OCI-LY7 (cell line): ENCODE measurements at regions not wholly inside any gene's neighbourhood (a gene's known extent, or its start where the extent isn't known, plus 50 kb on each side); places are given as distances from the start of the nearest gene placed in this dataset. TPM values are rescaled to one million over a fixed set of nuclear protein-coding genes. Genes with fewer than 3 reads are reported as not detected.

Experiments
- BruUV-seq: library from RNA; stranded (reverse); fragments of 400-500 nt; replicated peaks from 2 replicates; lab custom pipeline; 2021; lab: Mats Ljungman, UMichigan
- CTCF ChIA-PET: fragments of 300-600 bp; sonication (Branson Sonifier 250); formaldehyde crosslinking; loops from one replicate; lab custom pipeline; 2022; ENCODE audit warnings: antibody characterized with exemption; ENCODE audit not compliant: unreplicated experiment; lab: Charles Lee
- POLR2A ChIA-PET: fragments of 300-600 bp; sonication (Branson Sonifier 250); formaldehyde crosslinking; loops from one replicate; lab custom pipeline; 2022; ENCODE audit warnings: antibody characterized with exemption; lab: Charles Lee
- DNase-seq: peaks from one replicate; pipeline ENCODE4 v3.0.0-alpha.2; 2015; ENCODE audit warnings: low spot score
- H2AFZ ChIP-seq: fragments of 200-600 bp; sonication (generic), shearing (Covaris generic); 2 replicates; pipeline ENCODE4 v1.6.1; 2014; ENCODE audit warnings: mild to moderate bottlenecking, antibody characterized with exemption, low read length, moderate library complexity
- H3K27ac ChIP-seq: fragments of 200-600 bp; sonication (generic); 2 replicates; pipeline ENCODE4 v1.5.1; 2014; ENCODE audit warnings: mixed run types, low read depth, mild to moderate bottlenecking, moderate library complexity, low read length, inconsistent platforms; ENCODE audit not compliant: poor library complexity, severe bottlenecking
- H3K36me3 ChIP-seq: fragments of 200-600 bp; sonication (generic); 2 replicates; pipeline ENCODE4 v1.6.1; 2014; ENCODE audit warnings: mild to moderate bottlenecking, antibody characterized with exemption, low read length, moderate library complexity, mixed read lengths; ENCODE audit not compliant: insufficient read depth
- H3K4me1 ChIP-seq: fragments of 200-600 bp; sonication (generic); 2 replicates; pipeline ENCODE4 v1.5.1; 2014; ENCODE audit warnings: mild to moderate bottlenecking, low read length; ENCODE audit not compliant: insufficient read depth, poor library complexity, severe bottlenecking
- H3K4me2 ChIP-seq: fragments of 200-600 bp; sonication (generic); 2 replicates; pipeline ENCODE4 v1.6.1; 2014; ENCODE audit warnings: mild to moderate bottlenecking, low read length
- H3K4me3 ChIP-seq: fragments of 200-600 bp; sonication (generic); 2 replicates; pipeline ENCODE4 v1.5.1; 2014; ENCODE audit warnings: mild to moderate bottlenecking, low read depth, low read length; ENCODE audit not compliant: poor library complexity, severe bottlenecking
- H3K79me2 ChIP-seq: fragments of 200-600 bp; sonication (generic); 2 replicates; pipeline ENCODE4 v1.6.1; 2016; ENCODE audit warnings: low read depth, mild to moderate bottlenecking, low read length, moderate library complexity, mixed read lengths; ENCODE audit not compliant: insufficient read depth
- H3K9me2 ChIP-seq: fragments of 200-600 bp; sonication (generic); 2 replicates; pipeline ENCODE4 v1.6.1; 2016; ENCODE audit warnings: mild to moderate bottlenecking, low read length, mixed read lengths; ENCODE audit not compliant: insufficient read depth
- H3K9me3 ChIP-seq: fragments of 200-600 bp; sonication (generic); 2 replicates; pipeline ENCODE4 v1.6.1; 2014; ENCODE audit warnings: mild to moderate bottlenecking, mixed run types, low read length, mixed read lengths
- H4K20me1 ChIP-seq: fragments of 200-600 bp; sonication (generic); 2 replicates; pipeline ENCODE4 v1.6.1; 2014; ENCODE audit warnings: mild to moderate bottlenecking, antibody characterized with exemption, low read length, moderate library complexity, mixed read lengths; ENCODE audit not compliant: insufficient read depth
- CTCF ChIP-seq: fragments of 200-600 bp; sonication (generic); conservative IDR thresholded peaks from 2 replicates; pipeline ENCODE4 v1.5.1; 2014; ENCODE audit warnings: mild to moderate bottlenecking, antibody characterized with exemption, low read length, moderate library complexity, mixed read lengths
- EZH2phosphoT487 ChIP-seq: fragments of 200-600 bp; sonication (generic); IDR thresholded peaks from 2 replicates; pipeline ENCODE4 v1.6.1; 2018; ENCODE audit warnings: low read depth, borderline replicate concordance, mild to moderate bottlenecking, mixed run types, antibody characterized with exemption, low read length, moderate library complexity, mixed read lengths
- intact Hi-C: fragments of 100-400 bp; cut with micrococcal nuclease; formaldehyde crosslinking; loops from one replicate; pipeline ENCODE4 v1.10.0; 2022; ENCODE audit not compliant: unreplicated experiment
- small RNA-seq: library from RNA; depleted of rRNA; stranded (forward); fragments of <200 nt; gene quantifications from one replicate; pipeline ENCODE3, GENCODE V24; 2014

- Histone ChIP-seq H3K9me2 (no peaks in the 10 kb centered on the region), H3K79me2 (no peaks in the 10 kb centered on the region), H4K20me1 (no peaks in the 10 kb centered on the region), H3K4me1 (no peaks in the 10 kb centered on the region), H3K4me3 (no peak overlapping the region), H3K36me3 (no peaks in the 10 kb centered on the region), H2AFZ (no peak overlapping the region), H3K4me2 (no peak overlapping the region), H3K9me3 (no peaks in the 10 kb centered on the region), H3K27ac (no peak overlapping the region)
- intact Hi-C loops: no loop called here
- no peak for TF ChIP-seq EZH2phosphoT487
- TF ChIP-seq CTCF: no peak
- BruUV-seq: no TSS peak
- no peak for DNase-seq
- CTCF ChIA-PET: no interaction called here
- POLR2A ChIA-PET: interaction anchor here (1.0 to 1.8 kb wide), 2 partner anchors 18 to 22 kb away, joined by 4 read pairs; no protein-coding TSS in a partner anchor
Observed at GRCh38 chr5:114311968-114312367, 49.9 kb upstream of the KCNN2 start.

Small RNA genes lying in the stretch of these regions (small RNA-seq; reads per million reads assigned to genes)
- gene RN7SKP89: not detected
